ENCODE measurements at regions not wholly inside any gene's neighbourhood (a gene's known extent, or its start where the extent isn't known, plus 50 kb on each side); places are given as distances from the start of the nearest gene placed in this dataset.

DNA sequence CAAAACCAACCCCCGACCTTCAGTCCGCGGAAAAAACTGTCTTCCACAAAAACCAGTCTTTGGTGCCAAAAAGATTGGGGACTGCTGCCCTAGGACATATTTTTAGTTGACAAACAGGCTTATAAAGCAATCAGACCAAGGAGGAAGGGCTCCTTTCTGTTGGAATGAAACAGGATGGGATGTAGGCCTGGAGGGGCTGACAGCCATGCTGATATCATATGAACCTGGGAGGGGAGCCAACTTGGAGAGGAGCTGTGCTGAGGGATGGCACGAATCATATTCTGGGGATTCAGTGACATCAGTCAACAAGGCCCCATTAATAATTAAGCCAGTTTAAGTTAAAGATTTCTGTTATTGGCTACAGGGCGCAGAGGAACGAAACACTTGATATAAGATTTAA, 225.4 kb upstream of the TSHZ2 start:
- no peak for TF ChIP-seq EZH2 (IDR thresholded peaks at IDR 0.05; ENCODE audit: low read length, missing control alignments)
- TF ChIP-seq, protein P1, sequence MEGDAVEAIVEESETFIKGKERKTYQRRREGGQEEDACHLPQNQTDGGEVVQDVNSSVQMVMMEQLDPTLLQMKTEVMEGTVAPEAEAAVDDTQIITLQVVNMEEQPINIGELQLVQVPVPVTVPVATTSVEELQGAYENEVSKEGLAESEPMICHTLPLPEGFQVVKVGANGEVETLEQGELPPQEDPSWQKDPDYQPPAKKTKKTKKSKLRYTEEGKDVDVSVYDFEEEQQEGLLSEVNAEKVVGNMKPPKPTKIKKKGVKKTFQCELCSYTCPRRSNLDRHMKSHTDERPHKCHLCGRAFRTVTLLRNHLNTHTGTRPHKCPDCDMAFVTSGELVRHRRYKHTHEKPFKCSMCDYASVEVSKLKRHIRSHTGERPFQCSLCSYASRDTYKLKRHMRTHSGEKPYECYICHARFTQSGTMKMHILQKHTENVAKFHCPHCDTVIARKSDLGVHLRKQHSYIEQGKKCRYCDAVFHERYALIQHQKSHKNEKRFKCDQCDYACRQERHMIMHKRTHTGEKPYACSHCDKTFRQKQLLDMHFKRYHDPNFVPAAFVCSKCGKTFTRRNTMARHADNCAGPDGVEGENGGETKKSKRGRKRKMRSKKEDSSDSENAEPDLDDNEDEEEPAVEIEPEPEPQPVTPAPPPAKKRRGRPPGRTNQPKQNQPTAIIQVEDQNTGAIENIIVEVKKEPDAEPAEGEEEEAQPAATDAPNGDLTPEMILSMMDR (conservative IDR thresholded peaks at IDR 0.05 in 1 of 2, IDR thresholded peaks at IDR 0.05 in 1 of 2; ENCODE audit: low read depth in 1 of 2, low read length in 2 of 2) = no peak
